Transverse colon (tissue), 4 donors: ENCODE measurements at regions not wholly inside any gene's neighbourhood (a gene's known extent, or its start where the extent isn't known, plus 50 kb on each side); places are given as distances from the start of the nearest gene placed in this dataset.

ENCODE experiments used
- POLR2AphosphoS5 ChIP-seq, 3 donors: sonication (generic); formaldehyde crosslinking; IDR thresholded peaks; one replicate each; pipeline ENCODE4 v1.6.1; 2016; ENCODE audit warnings: antibody characterized with exemption in 3 of 3
- TF ChIP-seq, protein P1 (sequence below), 5 experiments: fragments of 200-600 bp in 3 of 5; fragments of 450-650 bp in 2 of 5; sonication (generic) in 3 of 5; IDR thresholded peaks; 1 replicate in 2 of 5; 2 replicates in 3 of 5; pipeline ENCODE4 v1.5.1; 2016 to 2017; ENCODE audit warnings: antibody characterized with exemption in 5 of 5, inconsistent platforms in 3 of 5, mild to moderate bottlenecking in 2 of 5, moderate library complexity in 1 of 5

DNA sequence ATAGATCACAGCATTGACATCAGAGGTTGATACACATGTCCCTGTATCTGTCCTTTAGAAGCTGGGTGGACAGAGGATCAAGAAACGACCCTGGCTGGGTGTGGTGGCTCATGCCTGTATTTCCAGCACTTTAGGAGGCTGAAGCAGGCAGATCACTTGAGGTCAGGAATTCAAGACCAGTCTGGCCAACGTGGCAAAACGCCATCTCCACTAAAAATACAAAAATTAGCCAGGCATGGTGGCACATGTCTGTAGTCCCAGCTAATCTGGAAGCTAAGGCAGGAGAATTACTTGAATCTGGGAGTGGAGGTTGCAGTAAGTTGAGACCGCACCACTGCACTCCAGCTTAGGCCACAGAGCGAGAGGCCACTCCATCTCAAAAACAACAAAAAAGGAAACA is 300.4 kb upstream of the AMELY start:
- no peak for TF ChIP-seq POLR2AphosphoS5 (IDR thresholded peaks at IDR 0.05)
- TF ChIP-seq, protein P1, sequence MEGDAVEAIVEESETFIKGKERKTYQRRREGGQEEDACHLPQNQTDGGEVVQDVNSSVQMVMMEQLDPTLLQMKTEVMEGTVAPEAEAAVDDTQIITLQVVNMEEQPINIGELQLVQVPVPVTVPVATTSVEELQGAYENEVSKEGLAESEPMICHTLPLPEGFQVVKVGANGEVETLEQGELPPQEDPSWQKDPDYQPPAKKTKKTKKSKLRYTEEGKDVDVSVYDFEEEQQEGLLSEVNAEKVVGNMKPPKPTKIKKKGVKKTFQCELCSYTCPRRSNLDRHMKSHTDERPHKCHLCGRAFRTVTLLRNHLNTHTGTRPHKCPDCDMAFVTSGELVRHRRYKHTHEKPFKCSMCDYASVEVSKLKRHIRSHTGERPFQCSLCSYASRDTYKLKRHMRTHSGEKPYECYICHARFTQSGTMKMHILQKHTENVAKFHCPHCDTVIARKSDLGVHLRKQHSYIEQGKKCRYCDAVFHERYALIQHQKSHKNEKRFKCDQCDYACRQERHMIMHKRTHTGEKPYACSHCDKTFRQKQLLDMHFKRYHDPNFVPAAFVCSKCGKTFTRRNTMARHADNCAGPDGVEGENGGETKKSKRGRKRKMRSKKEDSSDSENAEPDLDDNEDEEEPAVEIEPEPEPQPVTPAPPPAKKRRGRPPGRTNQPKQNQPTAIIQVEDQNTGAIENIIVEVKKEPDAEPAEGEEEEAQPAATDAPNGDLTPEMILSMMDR (IDR thresholded peaks at IDR 0.05): no peak
